ENCODE measurements at regions not wholly inside any gene's neighbourhood (a gene's known extent, or its start where the extent isn't known, plus 50 kb on each side); places are given as distances from the start of the nearest gene placed in this dataset.

- Histone ChIP-seq H3K9me3 (ENCODE audit: control insufficient read depth, insufficient read depth, low read depth, low read length) (no peaks in the 10 kb centered on the region), H3K4me1 (ENCODE audit: control insufficient read depth, extremely low read depth, insufficient read depth, low read length) (no peaks in the 10 kb centered on the region), H3K36me3 (ENCODE audit: control insufficient read depth, insufficient read depth, low read length) (no peaks in the 10 kb centered on the region), H2AFZ (ENCODE audit: low read length) (no peak overlapping the region), H4K20me1 (ENCODE audit: control insufficient read depth, extremely low read depth, insufficient read depth, low read length) (no peaks in the 10 kb centered on the region), H3K27me3 (ENCODE audit: control insufficient read depth, insufficient read depth, low read length) (no peaks in the 10 kb centered on the region), H3K4me2 (ENCODE audit: extremely low read depth, insufficient read depth, low read length) (no peak overlapping the region), H3K4me3 (replicated peaks in 1 of 4; ENCODE audit: control extremely low read depth in 1 of 4, insufficient read depth in 1 of 4, low read depth in 3 of 4, low read length in 4 of 4) (no peak overlapping the region), H3K79me2 (ENCODE audit: control insufficient read depth, insufficient read depth, low read length) (no peaks in the 10 kb centered on the region), H3K9ac (ENCODE audit: insufficient read depth, low read length) (no peak overlapping the region), H3K27ac (ENCODE audit: insufficient read depth, low read length) (no peak overlapping the region)
- no peak for DNase-seq (ENCODE audit: low read depth in 2 of 2)
- TF ChIP-seq EZH2 (IDR thresholded peaks at IDR 0.05; ENCODE audit: low read length, missing control alignments) = no peak
- TF ChIP-seq, protein P1, sequence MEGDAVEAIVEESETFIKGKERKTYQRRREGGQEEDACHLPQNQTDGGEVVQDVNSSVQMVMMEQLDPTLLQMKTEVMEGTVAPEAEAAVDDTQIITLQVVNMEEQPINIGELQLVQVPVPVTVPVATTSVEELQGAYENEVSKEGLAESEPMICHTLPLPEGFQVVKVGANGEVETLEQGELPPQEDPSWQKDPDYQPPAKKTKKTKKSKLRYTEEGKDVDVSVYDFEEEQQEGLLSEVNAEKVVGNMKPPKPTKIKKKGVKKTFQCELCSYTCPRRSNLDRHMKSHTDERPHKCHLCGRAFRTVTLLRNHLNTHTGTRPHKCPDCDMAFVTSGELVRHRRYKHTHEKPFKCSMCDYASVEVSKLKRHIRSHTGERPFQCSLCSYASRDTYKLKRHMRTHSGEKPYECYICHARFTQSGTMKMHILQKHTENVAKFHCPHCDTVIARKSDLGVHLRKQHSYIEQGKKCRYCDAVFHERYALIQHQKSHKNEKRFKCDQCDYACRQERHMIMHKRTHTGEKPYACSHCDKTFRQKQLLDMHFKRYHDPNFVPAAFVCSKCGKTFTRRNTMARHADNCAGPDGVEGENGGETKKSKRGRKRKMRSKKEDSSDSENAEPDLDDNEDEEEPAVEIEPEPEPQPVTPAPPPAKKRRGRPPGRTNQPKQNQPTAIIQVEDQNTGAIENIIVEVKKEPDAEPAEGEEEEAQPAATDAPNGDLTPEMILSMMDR (conservative IDR thresholded peaks at IDR 0.05 in 1 of 2, IDR thresholded peaks at IDR 0.05 in 1 of 2; ENCODE audit: low read depth in 1 of 2, low read length in 2 of 2) = no peak
These were observed 174.1 kb upstream of the SUCLG2 start for GRCh38 chr3:67828486-67829010.

- no peak overlapping the region for H3K27ac ChIP-seq (ENCODE audit: insufficient read depth, low read length)
- no peaks in the 10 kb centered on the region for H3K4me1 ChIP-seq (ENCODE audit: control insufficient read depth, extremely low read depth, insufficient read depth, low read length)
- no peaks in the 10 kb centered on the region for H3K27me3 ChIP-seq (ENCODE audit: control insufficient read depth, insufficient read depth, low read length)
- H3K79me2 ChIP-seq (ENCODE audit: control insufficient read depth, insufficient read depth, low read length) = no peaks in the 10 kb centered on the region
- no peak overlapping the region for H3K9ac ChIP-seq (ENCODE audit: insufficient read depth, low read length)
- no peaks in the 10 kb centered on the region for H3K9me3 ChIP-seq (ENCODE audit: control insufficient read depth, insufficient read depth, low read depth, low read length)
- DNase-seq (ENCODE audit: low read depth in 2 of 2) = no peak
- no peak overlapping the region for H3K4me3 ChIP-seq (replicated peaks in 1 of 4; ENCODE audit: control extremely low read depth in 1 of 4, insufficient read depth in 1 of 4, low read depth in 3 of 4, low read length in 4 of 4)
- no peak for TF ChIP-seq EZH2 (IDR thresholded peaks at IDR 0.05; ENCODE audit: low read length, missing control alignments)
- TF ChIP-seq, protein P1 (conservative IDR thresholded peaks at IDR 0.05 in 1 of 2, IDR thresholded peaks at IDR 0.05 in 1 of 2; ENCODE audit: low read depth in 1 of 2, low read length in 2 of 2) = no peak
- no peak overlapping the region for H3K4me2 ChIP-seq (ENCODE audit: extremely low read depth, insufficient read depth, low read length)
- H3K36me3 ChIP-seq (ENCODE audit: control insufficient read depth, insufficient read depth, low read length) = no peaks in the 10 kb centered on the region
- no peaks in the 10 kb centered on the region for H4K20me1 ChIP-seq (ENCODE audit: control insufficient read depth, extremely low read depth, insufficient read depth, low read length)
- no peak overlapping the region for H2AFZ ChIP-seq (ENCODE audit: low read length)
These were observed 166.7 kb upstream of the SUCLG2 start for GRCh38 chr3:67821135-67821534.

DNA sequence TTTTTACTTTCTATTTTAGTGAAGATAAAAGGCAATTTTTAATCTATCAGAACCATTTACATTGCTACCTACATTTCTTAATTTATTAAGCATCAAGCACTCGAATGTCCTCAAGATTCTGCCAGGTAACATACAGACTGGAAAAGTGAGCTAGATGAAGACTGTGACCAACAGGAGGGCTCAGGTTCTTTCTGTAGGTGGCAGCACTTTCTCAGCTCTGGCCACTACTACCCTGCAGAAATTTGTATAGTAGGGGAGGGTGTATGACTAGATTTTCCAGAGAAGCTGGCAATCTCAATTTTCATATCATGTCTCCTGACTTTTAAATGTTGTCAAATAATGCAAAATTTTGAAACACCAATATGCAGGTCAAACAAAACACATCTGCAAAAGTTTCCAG is 165.0 kb upstream of the SUCLG2 start:
- H3K4me3 ChIP-seq (replicated peaks in 1 of 4; ENCODE audit: control extremely low read depth in 1 of 4, insufficient read depth in 1 of 4, low read depth in 3 of 4, low read length in 4 of 4) = no peak overlapping the region
- no peaks in the 10 kb centered on the region for H3K79me2 ChIP-seq (ENCODE audit: control insufficient read depth, insufficient read depth, low read length)
- H3K9me3 ChIP-seq (ENCODE audit: control insufficient read depth, insufficient read depth, low read depth, low read length) = no peaks in the 10 kb centered on the region
- H4K20me1 ChIP-seq (ENCODE audit: control insufficient read depth, extremely low read depth, insufficient read depth, low read length) = no peaks in the 10 kb centered on the region
- no peak overlapping the region for H2AFZ ChIP-seq (ENCODE audit: low read length)
- no peak for DNase-seq (ENCODE audit: low read depth in 2 of 2)
- no peaks in the 10 kb centered on the region for H3K4me1 ChIP-seq (ENCODE audit: control insufficient read depth, extremely low read depth, insufficient read depth, low read length)
- H3K36me3 ChIP-seq (ENCODE audit: control insufficient read depth, insufficient read depth, low read length) = no peaks in the 10 kb centered on the region
- TF ChIP-seq EZH2 (IDR thresholded peaks at IDR 0.05; ENCODE audit: low read length, missing control alignments) = no peak
- TF ChIP-seq, protein P1 (conservative IDR thresholded peaks at IDR 0.05 in 1 of 2, IDR thresholded peaks at IDR 0.05 in 1 of 2; ENCODE audit: low read depth in 1 of 2, low read length in 2 of 2) = no peak
- no peak overlapping the region for H3K9ac ChIP-seq (ENCODE audit: insufficient read depth, low read length)
- no peak overlapping the region for H3K4me2 ChIP-seq (ENCODE audit: extremely low read depth, insufficient read depth, low read length)
- H3K27me3 ChIP-seq (ENCODE audit: control insufficient read depth, insufficient read depth, low read length) = no peaks in the 10 kb centered on the region
- no peak overlapping the region for H3K27ac ChIP-seq (ENCODE audit: insufficient read depth, low read length)
